Kidney (tissue), 13 donors: ENCODE measurements at regions not wholly inside any gene's neighbourhood (a gene's known extent, or its start where the extent isn't known, plus 50 kb on each side); places are given as distances from the start of the nearest gene placed in this dataset.
A peak's percentile ranks its signal among the peaks of the same experiment; 100 is the strongest.

Source experiments
- DNase-seq, 5 donors: peaks; one replicate each; pipeline ENCODE4 v3.0.0-alpha.2; 2013 to 2020
- FAIRE-seq: peaks from 2 replicates; lab custom pipeline; 2012; peaks lifted over from hg19 to GRCh38; lab: Jason Lieb, UNC
- H3K27ac ChIP-seq, 2 donors: one replicate each; pipeline ENCODE4 v1.7.0; 2013; ENCODE audit warnings: low read depth in 2 of 2, low read length in 2 of 2, inconsistent platforms in 1 of 2
- H3K27me3 ChIP-seq: one replicate; pipeline ENCODE4 v1.7.1; 2013; ENCODE audit warnings: low read length, inconsistent platforms; ENCODE audit not compliant: control insufficient read depth, insufficient read depth
- H3K36me3 ChIP-seq, 3 donors: one replicate each; pipeline versions ENCODE4 v1.7.0 to v1.7.1; 2013; ENCODE audit warnings: low read length in 3 of 3, control low read depth in 1 of 3, inconsistent platforms in 1 of 3; ENCODE audit not compliant: insufficient read depth in 3 of 3, control insufficient read depth in 2 of 3
- H3K4me1 ChIP-seq, 3 donors: one replicate each; pipeline versions ENCODE4 v1.7.0 to v1.7.1; 2013; ENCODE audit warnings: low read length in 3 of 3, inconsistent platforms in 1 of 3, low read depth in 1 of 3; ENCODE audit not compliant: control insufficient read depth in 2 of 3, insufficient read depth in 2 of 3
- H3K4me3 ChIP-seq, 3 donors: one replicate each; pipeline versions ENCODE4 v1.7.0 to v1.8.1; 2013; ENCODE audit warnings: low read length in 3 of 3, control low read depth in 1 of 3, inconsistent platforms in 1 of 3
- H3K9ac ChIP-seq, 3 donors: one replicate each; pipeline versions ENCODE4 v1.7.0 to v1.7.1; 2013; ENCODE audit warnings: low read length in 3 of 3, control low read depth in 1 of 3, inconsistent platforms in 1 of 3
- H3K9me3 ChIP-seq, 3 donors: one replicate each; pipeline versions ENCODE4 v1.7.0 to v1.7.1; 2013; ENCODE audit warnings: low read length in 3 of 3, control low read depth in 1 of 3, inconsistent platforms in 1 of 3; ENCODE audit not compliant: control insufficient read depth in 2 of 3, insufficient read depth in 1 of 3
- intact Hi-C: fragments of 100-400 bp; cut with DNase I; formaldehyde crosslinking; loops from one replicate; pipeline ENCODE4 v1.11.1; 2022
- TF ChIP-seq, protein P1 (sequence below): IDR thresholded peaks from 3 replicates; pipeline ENCODE4 v1.5.1; 2012; ENCODE audit warnings: mild to moderate bottlenecking, moderate library complexity, borderline replicate concordance; ENCODE audit not compliant: insufficient read depth; ENCODE audit errors: extremely low read depth
- donor health status: control.
- donor health status: control.
- donor health status: control.
- donor health status: control.
- donor health status: control.
- donor health status: DM: yes; HTN: yes; CAD: no.
- donor health status: Normal renal cell carcinoma (clear cell type).

DNA sequence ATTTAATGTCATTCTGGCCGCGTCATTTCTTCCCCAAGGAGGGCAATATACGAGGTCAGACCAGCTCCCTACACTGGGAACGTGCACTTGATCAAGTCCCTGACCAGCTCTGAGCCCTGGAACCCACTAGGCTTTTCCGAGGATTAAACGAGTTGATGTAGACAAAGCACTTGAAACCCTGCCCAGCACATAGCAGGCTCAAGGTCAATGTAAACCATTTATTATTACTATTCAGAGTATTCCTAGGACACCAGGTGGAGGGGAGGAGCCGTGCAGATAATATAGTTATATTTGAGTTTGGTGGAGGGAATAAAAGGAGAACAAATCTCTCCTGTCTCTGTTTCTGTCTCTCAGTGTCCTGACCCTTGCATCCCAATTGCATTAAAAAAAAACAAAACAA lies 174.1 kb upstream of the IGSF21 start:
- no peaks in the 10 kb centered on the region for H3K36me3 ChIP-seq
- no peak for FAIRE-seq
- H3K27me3 ChIP-seq, result no peaks in the 10 kb centered on the region
- no peaks in the 10 kb centered on the region for H3K4me1 ChIP-seq
- no peak overlapping the region for H3K4me3 ChIP-seq
- TF ChIP-seq, protein P1, sequence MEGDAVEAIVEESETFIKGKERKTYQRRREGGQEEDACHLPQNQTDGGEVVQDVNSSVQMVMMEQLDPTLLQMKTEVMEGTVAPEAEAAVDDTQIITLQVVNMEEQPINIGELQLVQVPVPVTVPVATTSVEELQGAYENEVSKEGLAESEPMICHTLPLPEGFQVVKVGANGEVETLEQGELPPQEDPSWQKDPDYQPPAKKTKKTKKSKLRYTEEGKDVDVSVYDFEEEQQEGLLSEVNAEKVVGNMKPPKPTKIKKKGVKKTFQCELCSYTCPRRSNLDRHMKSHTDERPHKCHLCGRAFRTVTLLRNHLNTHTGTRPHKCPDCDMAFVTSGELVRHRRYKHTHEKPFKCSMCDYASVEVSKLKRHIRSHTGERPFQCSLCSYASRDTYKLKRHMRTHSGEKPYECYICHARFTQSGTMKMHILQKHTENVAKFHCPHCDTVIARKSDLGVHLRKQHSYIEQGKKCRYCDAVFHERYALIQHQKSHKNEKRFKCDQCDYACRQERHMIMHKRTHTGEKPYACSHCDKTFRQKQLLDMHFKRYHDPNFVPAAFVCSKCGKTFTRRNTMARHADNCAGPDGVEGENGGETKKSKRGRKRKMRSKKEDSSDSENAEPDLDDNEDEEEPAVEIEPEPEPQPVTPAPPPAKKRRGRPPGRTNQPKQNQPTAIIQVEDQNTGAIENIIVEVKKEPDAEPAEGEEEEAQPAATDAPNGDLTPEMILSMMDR, result no peak
- DNase-seq, result peak in 1 of 5 donors; percentile 15
- H3K27ac ChIP-seq, result no peak overlapping the region
- no peak overlapping the region for H3K9ac ChIP-seq
- H3K9me3 ChIP-seq, result peaks cover 0 to 3% (median 0%) of the 10 kb centered on the region in 3 donors
- intact Hi-C loops, result no loop called here

DNA sequence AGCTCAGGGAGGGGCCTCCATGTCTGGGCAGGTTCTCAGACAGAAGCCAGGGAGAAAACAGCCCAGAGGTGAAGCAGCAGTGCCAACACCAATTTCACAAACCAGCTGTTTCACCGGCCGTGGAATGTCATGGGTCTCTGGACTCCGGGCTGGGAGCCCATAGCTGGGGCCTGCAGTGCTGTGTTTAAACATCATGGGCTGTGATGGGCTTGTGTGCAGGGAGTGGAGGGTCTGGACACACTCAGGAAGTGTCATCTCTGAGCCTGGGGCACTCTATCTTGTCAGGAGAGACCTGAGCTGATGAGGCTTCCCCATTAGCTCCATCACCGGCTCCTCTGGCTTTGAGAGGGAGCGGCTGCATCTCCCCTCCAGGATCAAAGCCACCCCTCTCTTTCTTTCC lies 173.6 kb upstream of the IGSF21 start:
- Histone ChIP-seq H3K9ac (no peak overlapping the region), H3K27me3 (no peaks in the 10 kb centered on the region), H3K4me3 (no peak overlapping the region), H3K9me3 (peaks cover 0 to 3% (median 0%) of the 10 kb centered on the region in 3 donors), H3K27ac (no peak overlapping the region), H3K36me3 (no peaks in the 10 kb centered on the region), H3K4me1 (no peaks in the 10 kb centered on the region)
- TF ChIP-seq, protein P1, result no peak
- peak in 2 of 5 donors; percentile 13 to 32 for DNase-seq
- intact Hi-C loops, result no loop called here
- FAIRE-seq, result no peak

DNA sequence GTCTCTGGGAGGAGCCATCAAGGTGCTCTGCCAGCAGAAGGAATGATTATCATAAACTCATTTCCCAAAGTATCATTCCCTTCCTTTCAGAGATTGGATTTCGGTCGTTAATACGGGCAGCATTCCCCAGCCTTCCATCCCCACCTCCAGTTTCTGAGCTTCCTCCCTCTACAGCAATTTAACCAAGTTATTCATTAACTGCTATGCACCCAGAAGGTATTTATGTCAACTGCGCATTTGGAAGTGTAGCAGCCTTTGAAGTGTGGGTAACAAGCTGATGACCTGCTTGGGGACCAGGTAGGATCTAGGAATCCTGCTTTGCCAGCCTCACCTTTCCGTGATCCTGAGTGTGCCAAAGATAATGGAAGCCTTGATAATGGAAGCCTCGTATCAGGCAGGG lies 172.4 kb upstream of the IGSF21 start:
- peak in 3 of 5 donors; percentile 21 to 77 (median 76) for DNase-seq
- peaks cover 0 to 3% (median 0%) of the 10 kb centered on the region in 3 donors for H3K9me3 ChIP-seq
- H3K27me3 ChIP-seq, result no peaks in the 10 kb centered on the region
- TF ChIP-seq, protein P1, result no peak
- no peaks in the 10 kb centered on the region for H3K36me3 ChIP-seq
- H3K27ac ChIP-seq, result no peak overlapping the region
- H3K4me3 ChIP-seq, result no peak overlapping the region
- intact Hi-C loops, result no loop called here
- no peak for FAIRE-seq
- no peaks in the 10 kb centered on the region for H3K4me1 ChIP-seq
- H3K9ac ChIP-seq, result no peak overlapping the region

DNA sequence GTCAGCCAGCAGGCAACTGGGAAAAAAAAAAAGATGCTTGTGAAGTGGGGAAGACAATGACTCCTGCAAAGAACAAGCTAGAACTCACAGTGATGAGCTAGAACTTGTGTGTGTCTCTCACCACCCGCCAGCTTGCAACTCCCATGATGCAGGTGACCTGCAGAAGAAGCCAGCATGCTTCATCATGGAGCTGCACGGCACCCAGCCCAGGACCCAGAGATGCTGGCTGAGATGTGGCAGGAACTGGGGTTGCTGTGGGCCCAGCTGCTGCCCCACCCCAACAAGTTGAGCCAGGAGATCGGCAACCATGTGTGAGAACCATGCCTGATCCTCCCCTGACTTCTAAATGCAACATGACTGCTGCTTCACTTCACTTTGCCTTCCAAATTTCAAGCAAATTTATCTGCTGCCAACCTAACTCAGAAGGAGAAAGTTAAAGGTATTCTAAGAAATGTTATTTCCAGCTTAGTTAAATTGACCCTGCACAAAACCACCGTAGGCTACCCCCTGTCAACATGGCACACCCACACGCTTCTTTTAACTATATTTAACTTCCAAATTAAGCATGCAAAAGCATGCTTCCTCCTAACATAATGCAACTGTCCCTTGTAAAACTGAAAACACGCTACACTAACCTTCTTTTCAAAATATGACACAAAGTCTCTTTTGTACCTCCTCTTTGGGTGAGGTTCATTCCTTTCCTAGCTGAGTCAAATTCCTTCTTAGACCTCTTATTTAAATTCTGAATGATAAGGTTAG lies 166.0 kb upstream of the IGSF21 start:
- FAIRE-seq, result no peak
- intact Hi-C loops, result no loop called here

More for the DNA sequence above, 166.0 kb upstream of the IGSF21 start:
- Histone ChIP-seq H3K36me3 (no peaks in the 10 kb centered on the region), H3K9me3 (no peaks in the 10 kb centered on the region), H3K27ac (no peak overlapping the region), H3K27me3 (no peaks in the 10 kb centered on the region), H3K4me3 (no peak overlapping the region), H3K9ac (no peak overlapping the region), H3K4me1 (no peaks in the 10 kb centered on the region)
- peak in 1 of 5 donors; percentile 53 for DNase-seq
- TF ChIP-seq, protein P1, result no peak
